CD4-positive, alpha-beta T cell treated with Interleukin-6 for 4 hours (primary cell): ENCODE measurements at regions not wholly inside any gene's neighbourhood (a gene's known extent, or its start where the extent isn't known, plus 50 kb on each side); places are given as distances from the start of the nearest gene placed in this dataset.
"Not testable (repeated sequence)": the region's sequence is repeated elsewhere in the genome, so short reads cannot be mapped to it uniquely, and the experiment has no call there.

Source experiments
- DNase-seq: peaks from one replicate; pipeline ENCODE4 v3.0.0-alpha.2; 2020; ENCODE audit warnings: mixed read lengths

GRCh38 chr13:24563087-24563486, 50.5 kb upstream of the PARP4 start:
- no peak for DNase-seq

DNA sequence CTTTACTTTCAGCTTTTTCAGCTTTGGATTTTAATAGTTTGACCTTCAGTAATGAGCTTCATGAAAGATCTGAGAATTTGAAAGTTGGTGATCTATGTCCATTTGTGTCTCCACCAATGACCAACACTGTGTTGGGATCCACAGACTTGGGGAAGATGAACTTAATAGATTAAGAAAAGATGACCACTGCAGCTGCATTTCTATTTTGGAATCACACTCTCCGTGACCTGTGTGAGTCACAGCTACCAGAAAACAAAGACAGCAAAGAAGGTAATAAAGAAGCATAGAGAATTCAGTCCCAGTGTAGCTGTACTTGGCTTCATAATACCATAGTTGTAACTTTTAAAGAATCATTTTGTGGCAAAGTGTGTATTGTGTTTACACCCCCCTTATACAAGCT, 51.4 kb upstream of the PARP4 start:
- not testable (repeated sequence) for DNase-seq

DNA sequence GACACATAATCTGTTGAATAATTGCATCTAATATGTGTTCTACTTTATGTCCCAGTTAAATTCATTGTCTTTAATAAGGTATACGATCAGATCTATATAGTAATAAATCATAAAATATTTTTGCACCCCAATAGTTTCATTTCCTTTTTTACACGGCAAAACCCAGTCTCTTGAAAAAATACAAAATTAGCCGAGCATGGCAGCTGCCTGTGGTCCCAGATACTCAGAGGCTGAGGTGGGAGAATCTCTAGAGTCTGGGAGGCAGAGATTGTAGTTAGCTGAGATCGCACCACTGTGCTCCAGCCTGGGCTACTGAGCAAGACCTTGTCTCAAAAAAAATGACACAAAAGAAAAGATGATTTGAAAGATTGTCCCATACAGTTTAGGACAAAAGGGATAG, 52.3 kb upstream of the PARP4 start:
- DNase-seq = no peak

- DNase-seq = not testable (repeated sequence)
These were observed 55.0 kb upstream of the PARP4 start for GRCh38 chr13:24567593-24567992.

DNA sequence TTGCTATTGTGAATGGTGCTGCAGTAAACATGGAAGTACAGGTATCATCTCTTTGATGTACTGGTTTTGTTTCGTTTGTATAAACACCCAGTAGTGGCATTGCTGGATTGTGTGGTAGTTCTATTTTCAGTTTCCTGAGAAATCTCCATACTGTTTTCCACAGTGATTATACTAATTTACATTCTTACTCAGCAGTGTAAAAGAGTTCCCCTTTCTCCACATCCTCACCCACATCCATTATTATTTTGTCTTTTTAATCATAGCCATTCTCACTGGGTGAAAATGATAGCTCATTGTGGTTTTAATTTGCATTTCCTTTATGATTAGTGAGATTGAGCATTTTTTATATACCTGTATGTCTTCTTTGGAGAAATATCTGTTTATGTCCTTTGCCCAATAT, 62.3 kb upstream of the PARP4 start:
- no peak for DNase-seq

DNA sequence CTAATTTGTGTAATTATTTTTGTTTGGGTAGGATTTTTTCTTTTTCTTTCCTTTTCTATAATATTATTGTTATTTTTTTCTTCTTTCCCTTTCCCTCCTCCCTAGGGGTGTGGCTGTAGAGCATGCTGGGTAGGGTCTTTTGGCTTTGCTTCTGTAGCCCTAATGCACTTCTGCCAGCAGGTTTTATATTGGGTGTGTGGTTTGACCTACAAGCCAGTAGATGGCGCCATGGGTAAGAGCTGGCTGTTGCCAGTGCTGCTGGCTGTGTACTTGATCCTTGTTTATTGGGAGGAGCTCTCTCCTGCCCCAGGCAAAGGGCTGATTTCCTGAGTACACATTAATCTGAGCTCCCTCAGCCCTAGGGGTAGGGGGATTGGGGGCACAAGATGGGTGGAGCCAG, 67.7 kb upstream of the PARP4 start:
- peak; percentile 6 for DNase-seq

DNA sequence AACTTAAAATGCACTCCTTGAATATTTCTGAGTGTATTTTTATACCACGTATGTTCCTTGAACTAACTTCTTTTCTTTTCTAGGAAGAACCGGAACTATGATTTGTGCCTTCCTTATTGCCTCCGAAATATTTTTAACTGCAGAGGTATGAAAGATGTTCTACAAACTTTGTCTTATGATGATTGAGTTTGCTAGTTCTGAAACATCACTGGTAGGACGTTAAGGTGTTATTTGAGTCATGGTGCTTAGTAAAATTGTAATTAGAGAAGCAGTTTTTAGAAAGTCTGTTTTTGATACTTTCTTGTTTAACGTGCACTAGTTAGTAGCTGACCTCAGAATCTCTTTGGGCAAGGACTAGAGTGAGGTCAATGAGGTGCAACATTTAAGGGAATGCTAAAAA, 69.0 kb upstream of the PARP4 start:
- DNase-seq = not testable (repeated sequence)

DNA sequence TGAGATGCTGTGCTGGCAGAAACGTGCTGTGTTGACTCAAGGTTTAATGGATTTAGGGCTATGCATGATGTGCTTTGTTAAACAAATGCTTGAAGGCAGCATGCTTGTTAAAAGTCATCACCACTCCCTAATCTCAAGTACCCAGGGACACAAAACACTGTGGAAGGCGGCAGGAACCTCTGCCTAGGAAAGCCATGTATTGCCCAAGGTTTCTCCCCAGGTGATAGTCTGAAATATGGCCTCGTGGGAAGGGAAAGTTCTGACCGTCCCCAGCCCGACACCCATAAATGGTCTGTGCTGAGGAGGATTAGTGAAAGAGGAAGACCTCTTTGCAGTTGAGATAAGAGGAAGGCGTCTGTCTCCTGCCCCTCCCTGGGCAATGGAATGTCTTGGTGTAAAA, 79.1 kb upstream of the PARP4 start:
- DNase-seq = not testable (repeated sequence)

- not testable (repeated sequence) for DNase-seq
These were observed 82.1 kb upstream of the ATP12A start for GRCh38 chr13:24597906-24598670.

GRCh38 chr13:24599019-24599791, 81.0 kb upstream of the ATP12A start:
- not testable (repeated sequence) for DNase-seq

DNA sequence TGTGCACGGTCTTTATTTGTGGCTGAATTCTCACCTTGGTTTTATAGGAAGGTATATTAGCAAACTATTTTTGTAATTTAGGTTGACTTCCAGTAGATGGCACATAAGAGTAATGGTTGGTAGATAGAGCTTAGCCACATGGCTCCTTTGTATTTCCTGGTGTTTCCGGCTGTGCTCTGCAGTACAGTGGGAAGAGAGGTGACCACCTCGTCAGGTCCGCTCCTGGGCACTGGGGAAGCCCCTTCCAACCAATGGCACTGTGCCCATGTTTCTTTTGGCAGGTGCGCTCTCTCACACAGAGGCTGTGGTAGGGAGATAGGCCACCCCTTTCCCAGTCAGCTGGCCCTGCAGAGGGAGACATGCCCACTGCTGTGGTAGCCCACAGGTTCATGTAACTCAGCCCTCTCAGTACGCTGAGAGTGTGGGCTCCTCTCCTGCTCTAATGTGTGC, 74.3 kb upstream of the ATP12A start:
- DNase-seq = no peak

DNA sequence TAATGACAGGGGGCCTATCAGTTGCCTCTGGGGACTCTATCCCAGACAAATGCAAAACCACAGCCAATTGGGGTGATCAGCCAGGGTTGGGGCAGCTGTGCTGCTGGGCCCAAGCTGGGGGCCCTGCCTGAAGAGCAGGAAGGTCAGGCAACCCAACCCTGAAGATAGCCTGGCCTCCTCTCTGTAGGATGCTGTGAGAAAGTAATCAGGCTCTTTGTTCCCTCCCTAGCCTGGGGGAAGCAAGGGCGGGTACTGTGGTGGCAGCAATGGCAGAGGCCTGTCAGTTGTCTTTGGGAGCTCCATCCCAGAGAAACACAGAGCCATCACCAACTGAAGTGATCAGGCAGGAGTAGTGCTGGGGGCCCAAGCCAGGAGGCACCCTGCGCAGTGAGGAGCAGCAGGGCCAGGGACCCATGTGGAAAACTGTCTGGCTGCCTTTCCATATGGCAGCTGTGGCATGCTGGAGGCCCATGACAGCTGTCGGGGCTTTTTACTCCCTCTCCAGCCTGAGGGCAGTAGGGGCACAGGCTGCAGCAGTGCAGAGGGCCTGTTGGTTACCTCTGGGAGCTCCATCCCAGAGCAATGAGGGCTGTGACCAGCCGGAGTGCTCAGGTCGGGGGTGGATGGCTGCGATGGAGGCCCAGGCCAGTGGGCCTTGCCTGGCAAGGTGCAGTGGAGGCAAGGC, 73.6 kb upstream of the ATP12A start:
- no peak for DNase-seq

- DNase-seq = no peak
These were observed 69.3 kb upstream of the ATP12A start for GRCh38 chr13:24610956-24611355.

GRCh38 chr13:24612726-24613125, 67.5 kb upstream of the ATP12A start:
- DNase-seq = no peak

DNA sequence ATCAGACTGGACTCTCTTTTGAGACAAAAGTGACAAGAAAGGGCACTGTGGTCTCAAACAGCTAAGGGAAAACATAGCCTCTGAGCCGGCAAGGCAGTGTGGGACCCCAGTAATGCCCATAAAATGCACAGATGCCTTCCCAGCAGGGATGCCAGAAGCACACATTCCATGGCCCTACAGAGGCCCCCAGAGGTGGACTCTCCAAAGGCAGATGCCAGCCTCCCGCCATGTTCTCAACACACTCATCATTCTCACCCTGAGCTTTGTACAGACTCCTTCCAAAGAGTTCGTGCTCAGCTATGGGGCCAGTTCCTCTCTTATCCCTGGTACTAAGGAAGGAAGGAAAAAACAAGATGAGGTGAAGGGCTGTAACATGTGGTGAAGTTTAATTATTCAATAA, 67.1 kb upstream of the ATP12A start:
- no peak for DNase-seq

DNA sequence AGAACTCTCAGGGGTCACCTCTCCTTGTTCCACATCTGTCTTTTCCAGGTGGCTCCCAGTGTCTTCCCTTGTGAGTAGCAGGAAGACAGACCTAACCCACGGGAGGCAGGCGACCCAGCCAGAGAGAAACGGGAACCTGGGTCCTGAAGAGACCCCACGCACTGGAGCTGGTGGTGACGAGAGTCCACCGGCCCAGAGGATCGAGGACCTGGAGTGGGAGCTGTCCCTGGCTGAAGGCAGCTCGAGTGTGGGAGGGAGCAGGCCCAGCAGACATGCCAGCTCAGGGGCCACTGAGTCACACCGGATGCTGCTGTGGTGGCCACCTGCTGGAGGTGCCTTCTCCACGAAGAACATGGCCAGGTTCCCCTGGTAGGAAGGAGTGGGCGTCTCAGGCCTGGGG, 66.5 kb upstream of the ATP12A start:
- DNase-seq = no peak

GRCh38 chr13:24614306-24615080, 65.7 kb upstream of the ATP12A start:
- DNase-seq = no peak

DNA sequence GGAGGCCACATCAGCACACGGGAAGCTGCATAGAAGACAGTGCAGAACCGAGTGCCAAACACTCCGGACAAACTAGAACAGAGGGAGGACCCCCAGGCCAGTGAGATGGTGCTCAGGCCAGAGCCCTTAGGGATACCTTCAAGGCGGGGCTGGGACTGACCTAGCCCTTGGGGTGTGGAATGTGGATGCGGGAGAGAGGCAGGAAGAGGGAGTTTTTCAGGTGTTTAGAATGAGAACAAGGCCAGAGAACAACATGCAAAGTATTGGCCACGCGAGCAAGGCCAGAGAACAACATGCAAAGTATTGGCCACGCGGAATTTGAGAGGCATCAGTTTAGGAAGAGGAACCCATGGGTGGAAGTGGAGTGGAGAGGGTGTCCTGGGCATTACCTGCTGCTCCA, 65.1 kb upstream of the ATP12A start:
- DNase-seq = no peak

DNA sequence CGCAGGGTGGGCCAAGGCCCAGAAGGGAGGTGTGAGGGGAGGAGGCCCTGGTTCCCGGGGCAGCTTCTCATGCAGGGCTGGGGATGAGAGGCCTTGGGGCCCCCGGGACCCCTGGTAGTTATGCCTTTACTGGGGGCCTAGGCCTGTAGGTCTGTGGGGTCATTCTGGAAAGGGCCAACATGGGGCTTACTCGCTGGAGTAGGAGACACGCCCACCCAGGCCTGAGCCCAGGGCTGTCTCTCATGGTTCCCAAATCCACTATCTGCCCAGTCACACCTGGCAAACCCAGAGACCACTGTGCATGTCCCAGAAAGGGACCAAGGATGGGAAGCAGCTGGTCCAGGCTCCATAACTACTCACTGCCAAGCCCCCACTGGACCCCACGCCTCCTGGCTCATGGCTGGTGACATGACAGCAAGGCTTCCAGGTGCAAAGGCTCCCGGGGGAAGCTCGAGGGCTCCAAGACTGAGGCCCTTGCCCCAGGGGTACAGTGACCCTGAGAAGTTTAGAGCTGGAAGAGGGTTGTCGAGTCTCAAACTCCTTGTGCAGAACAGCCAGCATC, 64.2 kb upstream of the ATP12A start:
- no peak for DNase-seq

- no peak for DNase-seq
These were observed 63.7 kb upstream of the ATP12A start for GRCh38 chr13:24616514-24616913.

GRCh38 chr13:24617256-24618010, 62.8 kb upstream of the ATP12A start:
- DNase-seq = no peak
